ENCODE measurements at regions not wholly inside any gene's neighbourhood (a gene's known extent, or its start where the extent isn't known, plus 50 kb on each side); places are given as distances from the start of the nearest gene placed in this dataset.

GRCh38 chr15:87704276-87704675 lies 552.3 kb downstream of the NTRK3 start:
- TF ChIP-seq POLR2A (IDR thresholded peaks at IDR 0.05) (no peak), CTCF (IDR thresholded peaks at IDR 0.05) (no peak)
